GM12878 (cell line): ENCODE measurements at regions not wholly inside any gene's neighbourhood (a gene's known extent, or its start where the extent isn't known, plus 50 kb on each side); places are given as distances from the start of the nearest gene placed in this dataset.

Experiments
- ATAC-seq: fragments of 200-7000 bp; cut with Tn5 transposase; 3 replicates; pipeline ENCODE4 v1.9.1; 2020; ENCODE audit warnings: mild to moderate bottlenecking, moderate library complexity
- BruUV-seq: library from RNA; stranded (reverse); fragments of 400-500 nt; replicated peaks from 2 replicates; lab custom pipeline; 2021; lab: Mats Ljungman, UMichigan
- CTCF ChIA-PET: fragments of 300-600 bp; sonication (Branson Sonifier 250); formaldehyde crosslinking; extraction: SDS; loops from one replicate; lab custom pipeline; 2021; ENCODE audit warnings: inconsistent platforms; lab: Yijun Ruan, JAX
- POLR2A ChIA-PET: fragments of 350-600 bp; formaldehyde crosslinking; extraction: SDS; loops from one replicate; lab custom pipeline; 2021; ENCODE audit warnings: inconsistent platforms; lab: Charles Lee
- RAD21 ChIA-PET: fragments of 300-600 bp; sonication (Branson Sonifier 250); formaldehyde crosslinking; loops from one replicate; lab custom pipeline; 2023; ENCODE audit warnings: antibody characterized with exemption; ENCODE audit not compliant: unreplicated experiment; lab: Charles Lee
- SMC1A ChIA-PET: fragments of 300-600 bp; sonication (Branson Sonifier 250); formaldehyde crosslinking; loops from one replicate; lab custom pipeline; 2023; ENCODE audit not compliant: unreplicated experiment, uncharacterized antibody; lab: Charles Lee
- DNase-seq: peaks from one replicate; pipeline ENCODE4 v3.0.0-alpha.2; 2011; ENCODE audit warnings: low read depth, low spot score
- FAIRE-seq: peaks from 3 replicates; lab custom pipeline; 2011; peaks lifted over from hg19 to GRCh38; lab: Jason Lieb, UNC
- H2AFZ ChIP-seq: 2 replicates; pipeline ENCODE4 v1.6.0; 2011; ENCODE audit warnings: low read depth, low read length, control low read depth; ENCODE audit not compliant: control insufficient read depth
- H3K27ac ChIP-seq: 2 replicates; pipeline ENCODE4 v1.5.1; 2011; ENCODE audit warnings: control low read depth; ENCODE audit not compliant: control insufficient read depth, insufficient read depth
- H3K27me3 ChIP-seq, 2 experiments: replicated peaks in 1 of 2; 2 replicates each; pipeline versions ENCODE4 v1.6.0 to v1.6.1; 2011; ENCODE audit warnings: low read length in 1 of 2; ENCODE audit not compliant: control insufficient read depth in 2 of 2, insufficient read depth in 2 of 2
- H3K36me3 ChIP-seq, 2 experiments: 2 replicates each; pipeline ENCODE4 v1.5.1; 2011; ENCODE audit warnings: low read length in 1 of 2; ENCODE audit not compliant: control insufficient read depth in 2 of 2, insufficient read depth in 2 of 2
- H3K4me1 ChIP-seq: 2 replicates; pipeline ENCODE4 v1.6.1; 2011; ENCODE audit warnings: mild to moderate bottlenecking, low read length, moderate library complexity, mixed read lengths; ENCODE audit not compliant: control insufficient read depth, insufficient read depth
- H3K4me2 ChIP-seq: 2 replicates; pipeline ENCODE4 v1.6.0; 2011; ENCODE audit warnings: control low read depth; ENCODE audit not compliant: control insufficient read depth, insufficient read depth
- H3K4me3 ChIP-seq: fragments of 200-600 bp; sonication (generic); 2 replicates; pipeline ENCODE4 v1.5.1; 2016
- H3K79me2 ChIP-seq: 2 replicates; pipeline ENCODE4 v1.6.0; 2011; ENCODE audit warnings: low read length; ENCODE audit not compliant: control insufficient read depth, insufficient read depth
- H3K9ac ChIP-seq: 2 replicates; pipeline ENCODE4 v1.8.0; 2011; ENCODE audit warnings: low read length, control low read depth, mixed read lengths; ENCODE audit not compliant: control insufficient read depth, insufficient read depth
- H3K9me3 ChIP-seq: replicated peaks from 3 replicates; pipeline ENCODE4 v1.5.1; 2011; ENCODE audit warnings: mild to moderate bottlenecking, low read length; ENCODE audit not compliant: control insufficient read depth, insufficient read depth
- H4K20me1 ChIP-seq: 2 replicates; pipeline ENCODE4 v1.6.0; 2011; ENCODE audit not compliant: control insufficient read depth, insufficient read depth
- MYB ChIP-seq: fragments of 150-350 bp; IDR thresholded peaks from 2 replicates; pipeline ENCODE4 v1.6.1; 2014; ENCODE audit warnings: mild to moderate bottlenecking, low read depth, low read length, borderline replicate concordance
- ZSCAN29 ChIP-seq: fragments of 450-650 bp; IDR thresholded peaks from 2 replicates; pipeline ENCODE4 v1.6.1; 2017; ENCODE audit warnings: mild to moderate bottlenecking, moderate library complexity
- WGBS: methylation state at CpG from one replicate; pipeline ENCODE4 v1.1.6; 2016; ENCODE audit warnings: low lambda C conversion rate; ENCODE audit not compliant: insufficient replicate concordance, insufficient coverage; ENCODE audit errors: missing lambda C conversion rate; 5-methylcytosine and 5-hydroxymethylcytosine counted together
- in situ Hi-C: fragments of 300-500 bp; cut with MboI; formaldehyde crosslinking; loops from 9 replicates; pipeline ENCODE4 v1.14.3; 2018; ENCODE audit warnings: mixed read lengths
- intact Hi-C: fragments of 100-400 bp; cut with micrococcal nuclease; formaldehyde crosslinking; loops from one replicate; pipeline ENCODE4 v1.14.2; 2022; ENCODE audit not compliant: unreplicated experiment
- TF ChIP-seq, protein P1 (sequence below): fragments of 450-650 bp; IDR thresholded peaks from 2 replicates; pipeline ENCODE4 v1.6.1; 2017; ENCODE audit warnings: antibody characterized with exemption, mild to moderate bottlenecking, moderate library complexity
- TF ChIP-seq, protein P2 (sequence below): fragments of 450-650 bp; formaldehyde crosslinking; IDR thresholded peaks from 2 replicates; pipeline ENCODE4 v1.5.0; 2022; ENCODE audit warnings: mild to moderate bottlenecking, missing genetic modification characterization

GRCh38 chr11:115982666-115983065, 478.5 kb upstream of the CADM1 start:
- no peaks in the 10 kb centered on the region for H3K36me3 ChIP-seq
- TF ChIP-seq, protein P1, sequence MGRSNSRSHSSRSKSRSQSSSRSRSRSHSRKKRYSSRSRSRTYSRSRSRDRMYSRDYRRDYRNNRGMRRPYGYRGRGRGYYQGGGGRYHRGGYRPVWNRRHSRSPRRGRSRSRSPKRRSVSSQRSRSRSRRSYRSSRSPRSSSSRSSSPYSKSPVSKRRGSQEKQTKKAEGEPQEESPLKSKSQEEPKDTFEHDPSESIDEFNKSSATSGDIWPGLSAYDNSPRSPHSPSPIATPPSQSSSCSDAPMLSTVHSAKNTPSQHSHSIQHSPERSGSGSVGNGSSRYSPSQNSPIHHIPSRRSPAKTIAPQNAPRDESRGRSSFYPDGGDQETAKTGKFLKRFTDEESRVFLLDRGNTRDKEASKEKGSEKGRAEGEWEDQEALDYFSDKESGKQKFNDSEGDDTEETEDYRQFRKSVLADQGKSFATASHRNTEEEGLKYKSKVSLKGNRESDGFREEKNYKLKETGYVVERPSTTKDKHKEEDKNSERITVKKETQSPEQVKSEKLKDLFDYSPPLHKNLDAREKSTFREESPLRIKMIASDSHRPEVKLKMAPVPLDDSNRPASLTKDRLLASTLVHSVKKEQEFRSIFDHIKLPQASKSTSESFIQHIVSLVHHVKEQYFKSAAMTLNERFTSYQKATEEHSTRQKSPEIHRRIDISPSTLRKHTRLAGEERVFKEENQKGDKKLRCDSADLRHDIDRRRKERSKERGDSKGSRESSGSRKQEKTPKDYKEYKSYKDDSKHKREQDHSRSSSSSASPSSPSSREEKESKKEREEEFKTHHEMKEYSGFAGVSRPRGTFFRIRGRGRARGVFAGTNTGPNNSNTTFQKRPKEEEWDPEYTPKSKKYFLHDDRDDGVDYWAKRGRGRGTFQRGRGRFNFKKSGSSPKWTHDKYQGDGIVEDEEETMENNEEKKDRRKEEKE: no peak
- no peak for TF ChIP-seq MYB
- no peak for TF ChIP-seq ZSCAN29
- TF ChIP-seq, protein P2, sequence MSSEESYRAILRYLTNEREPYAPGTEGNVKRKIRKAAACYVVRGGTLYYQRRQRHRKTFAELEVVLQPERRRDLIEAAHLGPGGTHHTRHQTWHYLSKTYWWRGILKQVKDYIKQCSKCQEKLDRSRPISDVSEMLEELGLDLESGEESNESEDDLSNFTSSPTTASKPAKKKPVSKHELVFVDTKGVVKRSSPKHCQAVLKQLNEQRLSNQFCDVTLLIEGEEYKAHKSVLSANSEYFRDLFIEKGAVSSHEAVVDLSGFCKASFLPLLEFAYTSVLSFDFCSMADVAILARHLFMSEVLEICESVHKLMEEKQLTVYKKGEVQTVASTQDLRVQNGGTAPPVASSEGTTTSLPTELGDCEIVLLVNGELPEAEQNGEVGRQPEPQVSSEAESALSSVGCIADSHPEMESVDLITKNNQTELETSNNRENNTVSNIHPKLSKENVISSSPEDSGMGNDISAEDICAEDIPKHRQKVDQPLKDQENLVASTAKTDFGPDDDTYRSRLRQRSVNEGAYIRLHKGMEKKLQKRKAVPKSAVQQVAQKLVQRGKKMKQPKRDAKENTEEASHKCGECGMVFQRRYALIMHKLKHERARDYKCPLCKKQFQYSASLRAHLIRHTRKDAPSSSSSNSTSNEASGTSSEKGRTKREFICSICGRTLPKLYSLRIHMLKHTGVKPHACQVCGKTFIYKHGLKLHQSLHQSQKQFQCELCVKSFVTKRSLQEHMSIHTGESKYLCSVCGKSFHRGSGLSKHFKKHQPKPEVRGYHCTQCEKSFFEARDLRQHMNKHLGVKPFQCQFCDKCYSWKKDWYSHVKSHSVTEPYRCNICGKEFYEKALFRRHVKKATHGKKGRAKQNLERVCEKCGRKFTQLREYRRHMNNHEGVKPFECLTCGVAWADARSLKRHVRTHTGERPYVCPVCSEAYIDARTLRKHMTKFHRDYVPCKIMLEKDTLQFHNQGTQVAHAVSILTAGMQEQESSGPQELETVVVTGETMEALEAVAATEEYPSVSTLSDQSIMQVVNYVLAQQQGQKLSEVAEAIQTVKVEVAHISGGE (CRISPR knock-in tag): no peak
- no peaks in the 10 kb centered on the region for H3K27me3 ChIP-seq
- RAD21 ChIA-PET: no interaction called here
- DNase-seq (no peak), FAIRE-seq (no peak), ATAC-seq (no peak)
- no peak overlapping the region for H3K4me2 ChIP-seq
- H4K20me1 ChIP-seq: no peaks in the 10 kb centered on the region
- no peak overlapping the region for H3K4me3 ChIP-seq
- 81% methylated on average over 4 of the region's 4 CpGs for WGBS
- no peaks in the 10 kb centered on the region; the same call in 2 of the 3 replicates for H3K9me3 ChIP-seq
- no peaks in the 10 kb centered on the region for H3K4me1 ChIP-seq
- POLR2A ChIA-PET: interaction anchor here (0.5 to 0.9 kb wide), 2 partner anchors 60 to 68 kb away, joined by 3 read pairs; no protein-coding TSS in a partner anchor
- H3K27ac ChIP-seq: no peak overlapping the region
- in situ Hi-C loops: no loop called here
- CTCF ChIA-PET: interaction anchor here (1.0 to 1.7 kb wide), 4 partner anchors 9 to 113 kb away, joined by 3 to 4 read pairs (median 3); no protein-coding TSS in a partner anchor
- intact Hi-C loops: no loop called here
- no peaks in the 10 kb centered on the region for H3K79me2 ChIP-seq
- no peak overlapping the region for H3K9ac ChIP-seq
- SMC1A ChIA-PET: interaction anchor here (0.6 to 3.5 kb wide), 6 partner anchors 7 to 737 kb away, joined by 3 to 14 read pairs (median 4); no protein-coding TSS in a partner anchor
- no peak overlapping the region for H2AFZ ChIP-seq
- BruUV-seq: no TSS peak
